H1 (cell line): ENCODE measurements at regions not wholly inside any gene's neighbourhood (a gene's known extent, or its start where the extent isn't known, plus 50 kb on each side); places are given as distances from the start of the nearest gene placed in this dataset.

Experiments used
- ASH2L ChIP-seq: fragments of 200-600, 300-600 bp; sonication (generic); IDR thresholded peaks from one replicate; pipeline ENCODE4 v1.7.1; 2017; ENCODE audit warnings: low read length
- ATF3 ChIP-seq: IDR thresholded peaks from 2 replicates; pipeline ENCODE4 v1.6.1; 2011; ENCODE audit warnings: low read depth, mild to moderate bottlenecking, low read length; ENCODE audit not compliant: insufficient read depth
- CHD7 ChIP-seq: fragments of 300-600 bp; sonication (generic); IDR thresholded peaks from 2 replicates; pipeline ENCODE4 v1.7.1; 2012; ENCODE audit warnings: low read length, moderate library complexity, mild to moderate bottlenecking, inconsistent platforms; ENCODE audit not compliant: insufficient replicate concordance
- CTCF ChIP-seq, 3 experiments: IDR thresholded peaks; 1 replicate in 2 of 3; 2 replicates in 1 of 3; pipeline versions ENCODE4 v1.5.1 to v1.6.1; 2011; ENCODE audit warnings: low read length in 3 of 3, mild to moderate bottlenecking in 3 of 3, inconsistent platforms in 2 of 3, low read depth in 1 of 3, moderate library complexity in 1 of 3; ENCODE audit not compliant: insufficient read depth in 1 of 3; ENCODE audit errors: control extremely low read depth in 1 of 3
- EZH2 ChIP-seq: fragments of 200-600 bp; sonication (generic); IDR thresholded peaks from 2 replicates; pipeline ENCODE4 v1.7.1; 2012; ENCODE audit warnings: low read depth, mild to moderate bottlenecking, moderate library complexity, low read length, inconsistent platforms; ENCODE audit not compliant: severe bottlenecking
- FOSL1 ChIP-seq: IDR thresholded peaks from 2 replicates; pipeline ENCODE4 v1.6.1; 2011; ENCODE audit warnings: mild to moderate bottlenecking, low read depth, low read length, moderate library complexity; ENCODE audit not compliant: insufficient read depth
- NANOG ChIP-seq: IDR thresholded peaks from 2 replicates; pipeline ENCODE4 v1.6.1; 2011; ENCODE audit warnings: low read length, low read depth, mild to moderate bottlenecking, inconsistent platforms; ENCODE audit not compliant: insufficient read depth, poor library complexity, severe bottlenecking
- POLR2A ChIP-seq, 2 experiments: IDR thresholded peaks; 1 replicate in 1 of 2; 2 replicates in 1 of 2; pipeline ENCODE4 v1.6.1; 2011; ENCODE audit warnings: low read depth in 2 of 2, low read length in 2 of 2, mild to moderate bottlenecking in 2 of 2; ENCODE audit errors: control extremely low read depth in 1 of 2
- SP2 ChIP-seq: IDR thresholded peaks from 2 replicates; pipeline ENCODE4 v1.6.1; 2012; ENCODE audit warnings: mild to moderate bottlenecking, low read length, inconsistent platforms

- TF ChIP-seq CHD7 (no peak), NANOG (no peak), CTCF (IDR thresholded peaks at IDR 0.05; ENCODE audit: control extremely low read depth in 1 of 3, insufficient read depth in 1 of 3, low read depth in 1 of 3, low read length in 3 of 3) (no peak), ATF3 (no peak), EZH2 (no peak), ASH2L (no peak), POLR2A (IDR thresholded peaks at IDR 0.05; ENCODE audit: control extremely low read depth in 1 of 2, low read depth in 2 of 2, low read length in 2 of 2) (no peak), SP2 (no peak), FOSL1 (no peak)
Measured at GRCh38 chr4:165556383-165556782, 177.6 kb downstream of the CPE start (continued).
